K562 (cell line): ENCODE measurements at regions not wholly inside any gene's neighbourhood (a gene's known extent, or its start where the extent isn't known, plus 50 kb on each side); places are given as distances from the start of the nearest gene placed in this dataset.

Source experiments
- ATAC-seq: fragments of 200-7000 bp; cut with Tn5 transposase; 3 replicates; pipeline ENCODE4 v1.9.1; 2020; ENCODE audit warnings: moderate library complexity
- BruUV-seq: library from RNA; stranded (reverse); fragments of 400-500 nt; replicated peaks from 2 replicates; lab custom pipeline; 2021; lab: Mats Ljungman, UMichigan
- CTCF ChIA-PET: fragments of 300-600 bp; formaldehyde crosslinking; extraction: SDS; loops from one replicate; lab custom pipeline; 2021; ENCODE audit warnings: low intra/inter-chr PET ratio; lab: Yijun Ruan, JAX
- POLR2A ChIA-PET: fragments of 300-600, 350-650 bp; sonication (Branson Sonifier 250); formaldehyde crosslinking; extraction: SDS; loops from one replicate; lab custom pipeline; 2021; ENCODE audit warnings: antibody characterized with exemption, inconsistent platforms; lab: Yijun Ruan, JAX
- DNase-seq, 4 experiments: peaks; one replicate each; pipeline versions ENCODE4 v3.0.0 to v3.0.0-alpha.2; 2011 to 2018; ENCODE audit warnings: low spot score in 3 of 4, mixed read lengths in 3 of 4; ENCODE audit errors: extremely low read depth in 1 of 4
- FAIRE-seq: peaks from 2 replicates; lab custom pipeline; 2011; peaks lifted over from hg19 to GRCh38; lab: Jason Lieb, UNC
- H2AFZ ChIP-seq: 2 replicates; pipeline ENCODE4 v1.6.0; 2011; ENCODE audit warnings: low read depth, low read length, control low read depth, inconsistent platforms
- H3K27ac ChIP-seq: fragments of 200-600 bp; 3 replicates; pipeline ENCODE4 v1.8.0; 2011; ENCODE audit warnings: low read depth, mild to moderate bottlenecking, control low read depth, inconsistent platforms, low read length, moderate library complexity, mixed read lengths; ENCODE audit errors: extremely low read depth
- H3K27me3 ChIP-seq, 2 experiments: fragments of 300-600 bp in 1 of 2; 2 replicates in 1 of 2; 3 replicates in 1 of 2; pipeline versions ENCODE4 v1.6.0 to v1.8.0; 2011; ENCODE audit warnings: inconsistent platforms in 2 of 2, low read length in 2 of 2, mild to moderate bottlenecking in 1 of 2, mixed read lengths in 1 of 2, moderate library complexity in 1 of 2; ENCODE audit not compliant: control insufficient read depth in 2 of 2, insufficient read depth in 2 of 2
- H3K36me3 ChIP-seq: fragments of 300-600 bp; 3 replicates; pipeline ENCODE4 v1.8.0; 2011; ENCODE audit warnings: mild to moderate bottlenecking, low read length, inconsistent platforms; ENCODE audit not compliant: control insufficient read depth, insufficient read depth
- H3K4me1 ChIP-seq, 2 experiments: fragments of 200-600 bp in 1 of 2; replicated peaks in 1 of 2; 2 replicates in 1 of 2; 3 replicates in 1 of 2; pipeline versions ENCODE4 v1.5.1 to v1.8.0; 2011; ENCODE audit warnings: inconsistent platforms in 2 of 2, low read length in 2 of 2, mild to moderate bottlenecking in 1 of 2, mixed read lengths in 1 of 2, moderate library complexity in 1 of 2; ENCODE audit not compliant: control insufficient read depth in 2 of 2, insufficient read depth in 2 of 2
- H3K4me2 ChIP-seq: 2 replicates; pipeline ENCODE4 v1.6.1; 2011; ENCODE audit warnings: low read length, control low read depth, inconsistent platforms, mixed read lengths; ENCODE audit not compliant: insufficient read depth
- H3K4me3 ChIP-seq: fragments of 200-600 bp; sonication (generic), shearing (Covaris generic); 2 replicates; pipeline ENCODE4 v1.5.1; 2016; ENCODE audit warnings: control low read depth, inconsistent platforms
- H3K79me2 ChIP-seq: fragments of 200-600 bp; 3 replicates; pipeline ENCODE4 v1.8.0; 2011; ENCODE audit warnings: low read length, inconsistent platforms; ENCODE audit not compliant: control insufficient read depth, insufficient read depth
- H3K9ac ChIP-seq, 2 experiments: 2 replicates each; pipeline versions ENCODE4 v1.6.0 to v1.6.1; 2011; ENCODE audit warnings: low read depth in 2 of 2, low read length in 2 of 2, control low read depth in 1 of 2, inconsistent platforms in 1 of 2, mild to moderate bottlenecking in 1 of 2, mixed read lengths in 1 of 2; ENCODE audit not compliant: insufficient read depth in 1 of 2
- H3K9me1 ChIP-seq: one replicate; pipeline ENCODE4 v1.6.0; 2011; ENCODE audit warnings: inconsistent platforms, mild to moderate bottlenecking, low read length, moderate library complexity; ENCODE audit not compliant: control insufficient read depth, insufficient read depth
- H3K9me3 ChIP-seq: replicated peaks from 2 replicates; pipeline ENCODE4 v1.5.1; 2011; ENCODE audit warnings: low read depth, low read length, inconsistent platforms; ENCODE audit not compliant: control insufficient read depth, insufficient read depth
- H4K20me1 ChIP-seq: replicated peaks from 2 replicates; pipeline ENCODE4 v1.6.1; 2011; ENCODE audit warnings: low read length, inconsistent platforms, mixed read lengths; ENCODE audit not compliant: control insufficient read depth, insufficient read depth
- ETV5 ChIP-seq: sonication (generic); formaldehyde crosslinking; IDR thresholded peaks from 2 replicates; pipeline ENCODE4 v1.4.0; 2020; ENCODE audit warnings: low read depth, mild to moderate bottlenecking, missing genetic modification reagents
- FOXM1 ChIP-seq, 2 experiments: fragments of 450-650 bp in 1 of 2; sonication (generic) in 1 of 2; formaldehyde crosslinking in 1 of 2; IDR thresholded peaks; 2 replicates each; pipeline versions ENCODE4 v1.6.1 to v1.9.0; 2017 to 2022; ENCODE audit warnings: low read depth in 2 of 2, mild to moderate bottlenecking in 2 of 2, missing genetic modification reagents in 1 of 2, moderate library complexity in 1 of 2
- SMAD1 ChIP-seq: fragments of 150-350 bp; IDR thresholded peaks from 2 replicates; pipeline ENCODE4 v1.6.1; 2014; ENCODE audit warnings: low read length, low read depth; ENCODE audit not compliant: partially characterized antibody
- ZNF583 ChIP-seq: fragments of 250-450 bp; sonication (Bioruptor Pico); IDR thresholded peaks from 2 replicates; pipeline ENCODE4 v1.4.0; 2020
- WGBS: fragments of 100-300 bp; shearing (Covaris generic); methylation state at CpG from one replicate; pipeline ENCODE4 v1.1.6; 2016; ENCODE audit warnings: low coverage, mixed read lengths; ENCODE audit not compliant: insufficient coverage; ENCODE audit errors: missing lambda C conversion rate; 5-methylcytosine and 5-hydroxymethylcytosine counted together
- in situ Hi-C: fragments of 300-500 bp; cut with MboI; formaldehyde crosslinking; loops from 4 replicates; pipeline ENCODE4 v1.15.0; 2018; ENCODE audit warnings: inconsistent platforms, mixed read lengths
- intact Hi-C: fragments of 100-400 bp; cut with micrococcal nuclease; formaldehyde crosslinking; loops from 2 replicates; pipeline ENCODE4 v1.14.2; 2022
- TF ChIP-seq, protein P1 (sequence below): sonication (generic); formaldehyde crosslinking; IDR thresholded peaks from 2 replicates; pipeline ENCODE4 v1.8.1; 2022; ENCODE audit warnings: missing genetic modification reagents
- TF ChIP-seq, protein P2 (sequence below): fragments of 450-650 bp; IDR thresholded peaks from one replicate; pipeline ENCODE4 v1.6.1; 2018; ENCODE audit warnings: mild to moderate bottlenecking, moderate library complexity; ENCODE audit not compliant: partially characterized antibody

DNA sequence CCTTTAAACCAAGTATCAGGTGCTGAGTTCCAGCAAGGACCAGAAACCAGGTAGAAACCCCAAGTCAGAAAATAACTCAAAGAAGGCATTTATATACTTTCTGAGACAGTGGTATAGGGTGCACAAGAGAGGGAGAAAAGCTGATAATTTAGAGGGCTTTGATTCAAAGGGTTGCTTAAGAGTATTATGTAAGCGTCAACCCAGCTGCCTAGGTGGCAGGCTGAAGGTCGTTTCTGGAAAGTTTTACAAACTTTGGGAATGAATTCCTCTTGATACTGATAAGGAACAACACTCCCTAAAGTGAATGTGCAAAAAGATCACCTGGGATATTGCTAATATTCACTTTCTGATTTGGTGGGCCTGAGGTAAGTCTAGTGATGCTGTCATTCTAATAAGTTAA, 800.7 kb downstream of the MAFB start:
- Histone ChIP-seq H3K4me2 (no peak overlapping the region), H3K4me3 (no peak overlapping the region), H3K4me1 (no peaks in the 10 kb centered on the region), H3K79me2 (no peaks in the 10 kb centered on the region), H3K9me3 (no peaks in the 10 kb centered on the region), H3K27ac (no peak overlapping the region), H3K9ac (no peak overlapping the region), H4K20me1 (no peaks in the 10 kb centered on the region), H3K36me3 (no peaks in the 10 kb centered on the region), H2AFZ (no peak overlapping the region), H3K27me3 (no peaks in the 10 kb centered on the region), H3K9me1 (no peaks in the 10 kb centered on the region)
- ChIA-PET CTCF (no interaction called here), POLR2A (no interaction called here)
- TF ChIP-seq FOXM1 (IDR thresholded peaks at IDR 0.05; ENCODE audit: low read depth) (no peak), FOXM1 (CRISPR knock-in tag; IDR thresholded peaks at IDR 0.05; ENCODE audit: low read depth) (no peak), ZNF583 (no peak)
- TF ChIP-seq, protein P1, sequence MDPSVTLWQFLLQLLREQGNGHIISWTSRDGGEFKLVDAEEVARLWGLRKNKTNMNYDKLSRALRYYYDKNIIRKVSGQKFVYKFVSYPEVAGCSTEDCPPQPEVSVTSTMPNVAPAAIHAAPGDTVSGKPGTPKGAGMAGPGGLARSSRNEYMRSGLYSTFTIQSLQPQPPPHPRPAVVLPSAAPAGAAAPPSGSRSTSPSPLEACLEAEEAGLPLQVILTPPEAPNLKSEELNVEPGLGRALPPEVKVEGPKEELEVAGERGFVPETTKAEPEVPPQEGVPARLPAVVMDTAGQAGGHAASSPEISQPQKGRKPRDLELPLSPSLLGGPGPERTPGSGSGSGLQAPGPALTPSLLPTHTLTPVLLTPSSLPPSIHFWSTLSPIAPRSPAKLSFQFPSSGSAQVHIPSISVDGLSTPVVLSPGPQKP (CRISPR knock-in tag) = no peak
- in situ Hi-C loops (no loop called here), intact Hi-C loops (loop anchor here (10.0 kb wide), 1 partner anchor 806 kb away; no protein-coding TSS in a partner anchor)
- BruUV-seq = no TSS peak
- ATAC-seq (no peak), FAIRE-seq (no peak), DNase-seq (no peak)
- WGBS = 0% methylated on average over 2 of the region's 2 CpGs

DNA sequence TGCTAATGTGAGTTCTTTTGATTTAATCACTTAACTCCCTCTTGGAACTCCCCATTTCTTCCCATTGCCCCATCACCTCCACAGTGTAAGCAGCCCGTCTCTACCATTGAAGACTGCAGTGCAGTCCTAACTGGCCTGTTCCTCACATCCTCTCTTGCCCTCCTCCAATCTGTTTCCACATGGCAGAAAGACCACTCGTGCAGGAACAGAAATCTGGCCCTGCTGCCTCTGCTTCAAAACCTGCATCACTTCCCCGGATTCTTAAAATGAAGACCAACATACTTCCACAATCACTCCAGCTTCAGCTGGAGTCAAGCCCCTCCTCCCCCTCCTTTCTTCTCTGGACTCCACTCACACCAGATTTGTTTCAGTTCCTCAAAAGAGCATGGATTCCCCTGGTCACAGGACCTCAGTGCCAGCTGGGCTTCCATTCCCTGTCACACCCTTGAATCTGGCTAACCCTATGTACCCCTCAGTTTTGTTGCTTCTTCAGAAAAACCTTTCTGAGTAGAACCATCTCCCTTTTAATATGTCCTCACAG, 802.3 kb downstream of the MAFB start:
- no TSS peak for BruUV-seq
- no peak overlapping the region for H3K4me2 ChIP-seq
- H3K27ac ChIP-seq = no peak overlapping the region
- no peak overlapping the region for H2AFZ ChIP-seq
- no peaks in the 10 kb centered on the region for H3K9me3 ChIP-seq
- in situ Hi-C loops = no loop called here
- intact Hi-C loops = loop anchor here (10.0 kb wide), 1 partner anchor 808 kb away; no protein-coding TSS in a partner anchor
- no peaks in the 10 kb centered on the region for H3K4me1 ChIP-seq
- FAIRE-seq (no peak), DNase-seq (no peak), ATAC-seq (no peak)
- H3K36me3 ChIP-seq = no peaks in the 10 kb centered on the region
- 0% methylated on average over 2 of the region's 3 CpGs for WGBS
- H3K79me2 ChIP-seq = no peaks in the 10 kb centered on the region
- no peaks in the 10 kb centered on the region for H3K9me1 ChIP-seq
- ChIA-PET POLR2A (no interaction called here), CTCF (no interaction called here)
- no peaks in the 10 kb centered on the region for H3K27me3 ChIP-seq
- no peak overlapping the region for H3K4me3 ChIP-seq
- H3K9ac ChIP-seq = no peak overlapping the region
- TF ChIP-seq, protein P2, sequence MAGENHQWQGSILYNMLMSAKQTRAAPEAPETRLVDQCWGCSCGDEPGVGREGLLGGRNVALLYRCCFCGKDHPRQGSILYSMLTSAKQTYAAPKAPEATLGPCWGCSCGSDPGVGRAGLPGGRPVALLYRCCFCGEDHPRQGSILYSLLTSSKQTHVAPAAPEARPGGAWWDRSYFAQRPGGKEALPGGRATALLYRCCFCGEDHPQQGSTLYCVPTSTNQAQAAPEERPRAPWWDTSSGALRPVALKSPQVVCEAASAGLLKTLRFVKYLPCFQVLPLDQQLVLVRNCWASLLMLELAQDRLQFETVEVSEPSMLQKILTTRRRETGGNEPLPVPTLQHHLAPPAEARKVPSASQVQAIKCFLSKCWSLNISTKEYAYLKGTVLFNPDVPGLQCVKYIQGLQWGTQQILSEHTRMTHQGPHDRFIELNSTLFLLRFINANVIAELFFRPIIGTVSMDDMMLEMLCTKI = no peak
- TF ChIP-seq SMAD1 (no peak), ETV5 (CRISPR knock-in tag) (no peak)
- no peaks in the 10 kb centered on the region for H4K20me1 ChIP-seq
